ENCODE measurements at regions not wholly inside any gene's neighbourhood (a gene's known extent, or its start where the extent isn't known, plus 50 kb on each side); places are given as distances from the start of the nearest gene placed in this dataset.

GRCh38 chrX:144566592-144566991, 680.7 kb upstream of the SPANXN1 start:
- TF ChIP-seq CTCF (IDR thresholded peaks at IDR 0.05) (no peak), POLR2A (IDR thresholded peaks at IDR 0.05) (no peak)
